ENCODE measurements at regions not wholly inside any gene's neighbourhood (a gene's known extent, or its start where the extent isn't known, plus 50 kb on each side); places are given as distances from the start of the nearest gene placed in this dataset.

DNA sequence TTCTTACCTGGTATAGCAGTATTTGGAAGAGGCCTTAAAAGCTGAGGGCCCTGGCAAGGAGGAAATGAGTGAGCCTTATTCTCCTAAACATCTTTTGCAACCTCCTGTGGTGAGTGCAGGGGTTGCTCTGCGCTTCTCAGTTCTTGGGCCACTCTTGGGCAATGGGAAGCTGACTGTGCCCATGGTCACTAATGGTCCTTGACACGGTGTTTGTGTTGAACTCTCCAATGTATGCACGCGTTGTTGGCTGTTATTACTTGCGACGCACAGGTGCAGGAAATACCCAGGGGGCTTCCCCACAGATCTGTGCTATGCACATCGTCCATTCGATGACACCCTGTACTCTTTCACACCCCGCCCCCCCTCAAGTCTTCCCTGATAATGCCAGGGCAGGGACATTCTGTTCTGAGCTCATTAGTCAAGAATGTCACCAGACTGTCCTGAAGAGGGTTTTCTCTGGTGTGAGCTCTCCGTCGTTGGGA lies 79.7 kb downstream of the EDN1 start:
- Histone ChIP-seq H3K27ac (replicated peaks) (no peak overlapping the region), H3K27me3 (ENCODE audit: low read depth) (no peaks in the 10 kb centered on the region), H3K9me3 (replicated peaks) (no peaks in the 10 kb centered on the region), H3K4me1 (peaks cover 22% of the 10 kb centered on the region), H3K4me3 (no peak overlapping the region), H3K36me3 (no peaks in the 10 kb centered on the region)
- TF ChIP-seq, protein P1, sequence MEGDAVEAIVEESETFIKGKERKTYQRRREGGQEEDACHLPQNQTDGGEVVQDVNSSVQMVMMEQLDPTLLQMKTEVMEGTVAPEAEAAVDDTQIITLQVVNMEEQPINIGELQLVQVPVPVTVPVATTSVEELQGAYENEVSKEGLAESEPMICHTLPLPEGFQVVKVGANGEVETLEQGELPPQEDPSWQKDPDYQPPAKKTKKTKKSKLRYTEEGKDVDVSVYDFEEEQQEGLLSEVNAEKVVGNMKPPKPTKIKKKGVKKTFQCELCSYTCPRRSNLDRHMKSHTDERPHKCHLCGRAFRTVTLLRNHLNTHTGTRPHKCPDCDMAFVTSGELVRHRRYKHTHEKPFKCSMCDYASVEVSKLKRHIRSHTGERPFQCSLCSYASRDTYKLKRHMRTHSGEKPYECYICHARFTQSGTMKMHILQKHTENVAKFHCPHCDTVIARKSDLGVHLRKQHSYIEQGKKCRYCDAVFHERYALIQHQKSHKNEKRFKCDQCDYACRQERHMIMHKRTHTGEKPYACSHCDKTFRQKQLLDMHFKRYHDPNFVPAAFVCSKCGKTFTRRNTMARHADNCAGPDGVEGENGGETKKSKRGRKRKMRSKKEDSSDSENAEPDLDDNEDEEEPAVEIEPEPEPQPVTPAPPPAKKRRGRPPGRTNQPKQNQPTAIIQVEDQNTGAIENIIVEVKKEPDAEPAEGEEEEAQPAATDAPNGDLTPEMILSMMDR (IDR thresholded peaks at IDR 0.05; ENCODE audit: borderline replicate concordance), result no peak
- intact Hi-C loops (cut with micrococcal nuclease), result no loop called here
- DNase-seq, result no peak

DNA sequence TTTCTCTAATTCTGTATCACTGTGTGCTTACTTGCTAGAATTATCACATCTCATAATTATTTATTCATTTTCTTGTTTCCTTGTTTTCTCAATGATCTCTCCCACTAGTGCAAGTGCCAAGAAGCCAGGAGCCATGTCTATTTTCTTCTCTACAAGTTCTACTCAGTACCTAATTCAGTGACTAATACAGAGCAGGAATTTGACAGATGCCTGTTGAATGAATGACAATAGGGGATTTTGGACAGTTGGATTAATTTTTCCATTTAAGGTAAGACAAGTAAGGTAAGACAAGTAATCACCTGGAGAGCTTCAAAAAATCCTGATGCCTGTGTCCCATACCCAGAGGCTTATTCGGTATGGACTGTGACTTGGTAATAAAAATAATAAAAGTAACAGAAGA lies 81.0 kb downstream of the EDN1 start:
- Histone ChIP-seq H3K9me3 (replicated peaks) (no peaks in the 10 kb centered on the region), H3K4me1 (peaks cover 15% of the 10 kb centered on the region), H3K4me3 (no peak overlapping the region), H3K36me3 (no peaks in the 10 kb centered on the region), H3K27ac (replicated peaks) (no peak overlapping the region), H3K27me3 (ENCODE audit: low read depth) (no peaks in the 10 kb centered on the region)
- intact Hi-C loops (cut with micrococcal nuclease), result no loop called here
- TF ChIP-seq, protein P1 (IDR thresholded peaks at IDR 0.05; ENCODE audit: borderline replicate concordance), result no peak
- no peak for DNase-seq

DNA sequence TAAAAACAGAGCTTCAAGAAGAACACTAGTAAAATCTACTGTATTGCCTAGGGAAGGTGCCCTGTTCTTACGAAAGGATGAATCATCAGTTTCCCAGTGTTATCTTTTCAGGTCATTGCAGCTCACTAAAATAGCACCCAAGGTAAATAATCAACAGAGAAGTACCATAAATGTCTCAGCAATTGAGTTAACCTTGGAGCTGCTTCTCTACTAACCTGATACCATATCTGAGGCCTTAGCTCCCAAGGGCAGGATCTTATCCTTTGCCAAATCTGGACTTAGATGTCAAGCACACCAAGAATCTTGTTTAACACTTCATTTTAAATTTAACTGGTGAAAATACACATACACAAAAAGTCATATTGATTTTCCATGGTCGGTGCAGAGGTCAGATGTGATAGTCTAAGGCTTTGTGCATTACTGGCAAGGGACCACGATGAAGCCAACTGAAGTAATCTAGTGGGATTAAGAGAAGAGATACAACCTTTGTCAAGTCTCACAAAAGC lies 81.5 kb downstream of the EDN1 start:
- H3K27me3 ChIP-seq (ENCODE audit: low read depth), result no peaks in the 10 kb centered on the region
- no peaks in the 10 kb centered on the region for H3K9me3 ChIP-seq (replicated peaks)
- no peaks in the 10 kb centered on the region for H3K36me3 ChIP-seq

DNA sequence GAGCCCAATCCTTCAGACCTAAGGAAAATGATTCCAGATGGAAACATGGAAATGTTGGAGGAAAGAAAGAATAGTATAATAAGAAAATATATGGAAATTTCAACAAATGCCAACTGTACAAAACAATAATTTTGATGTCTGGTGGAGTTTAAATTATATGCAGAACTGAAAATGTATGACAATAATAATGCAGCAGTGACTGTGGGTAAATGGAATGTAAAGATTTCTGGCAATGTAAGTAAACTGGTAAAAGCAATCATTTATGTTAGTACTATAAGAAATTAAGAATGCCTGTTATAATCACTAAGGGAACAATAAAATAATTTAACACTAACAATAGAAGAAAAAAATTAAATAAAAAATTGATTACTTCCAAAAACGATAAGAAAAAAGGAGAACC lies 89.0 kb downstream of the EDN1 start:
- no peak for DNase-seq
- Histone ChIP-seq H3K36me3 (no peaks in the 10 kb centered on the region), H3K9me3 (replicated peaks) (peaks cover 10% of the 10 kb centered on the region), H3K4me3 (no peak overlapping the region), H3K27me3 (ENCODE audit: low read depth) (no peaks in the 10 kb centered on the region), H3K4me1 (peaks cover 4% of the 10 kb centered on the region), H3K27ac (replicated peaks) (no peak overlapping the region)
- TF ChIP-seq, protein P1 (IDR thresholded peaks at IDR 0.05; ENCODE audit: borderline replicate concordance), result no peak
- intact Hi-C loops (cut with micrococcal nuclease), result no loop called here

More for the DNA sequence above, 81.5 kb downstream of the EDN1 start:
- DNase-seq, result no peak
- Histone ChIP-seq H3K27ac (replicated peaks) (no peak overlapping the region), H3K4me3 (no peak overlapping the region), H3K4me1 (peaks cover 15% of the 10 kb centered on the region)
- TF ChIP-seq, protein P1 (IDR thresholded peaks at IDR 0.05; ENCODE audit: borderline replicate concordance), result no peak
- intact Hi-C loops (cut with micrococcal nuclease), result no loop called here

DNA sequence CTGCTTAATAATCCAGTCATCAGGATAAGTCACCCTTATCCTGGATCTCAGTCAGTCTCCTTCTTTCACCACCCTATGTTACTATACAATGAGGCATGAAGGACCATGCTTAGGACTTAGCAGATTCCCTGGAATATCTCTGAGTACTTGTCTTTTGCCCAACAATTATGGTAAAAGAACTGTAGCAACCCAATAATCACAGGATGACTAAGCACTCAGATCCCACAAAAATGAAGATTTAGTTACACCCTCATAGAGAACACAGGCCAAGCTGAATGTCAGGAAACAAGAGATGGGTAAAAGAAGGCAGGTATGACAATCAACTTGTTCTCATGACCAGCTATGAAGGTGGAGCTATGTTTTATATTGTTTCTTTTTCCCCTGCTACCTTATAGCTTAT lies 91.4 kb downstream of the EDN1 start:
- TF ChIP-seq, protein P1 (IDR thresholded peaks at IDR 0.05; ENCODE audit: borderline replicate concordance), result no peak
- Histone ChIP-seq H3K27me3 (ENCODE audit: low read depth) (no peaks in the 10 kb centered on the region), H3K9me3 (replicated peaks) (peaks cover 10% of the 10 kb centered on the region), H3K36me3 (no peaks in the 10 kb centered on the region), H3K4me3 (no peak overlapping the region), H3K4me1 (peaks cover 4% of the 10 kb centered on the region), H3K27ac (replicated peaks) (no peak overlapping the region)
- no peak for DNase-seq
- intact Hi-C loops (cut with micrococcal nuclease), result no loop called here

Data from left ventricle myocardium inferior (tissue), 1 donor.